ENCODE measurements at regions not wholly inside any gene's neighbourhood (a gene's known extent, or its start where the extent isn't known, plus 50 kb on each side); places are given as distances from the start of the nearest gene placed in this dataset.

- peaks cover 30% of the 10 kb centered on the region for H3K27me3 ChIP-seq (ENCODE audit: insufficient read depth, low read length)
These were observed 416.4 kb downstream of the BRD1 start for GRCh38 chr22:49411236-49411635.

More at GRCh38 chr22:49411236-49411635, 416.4 kb downstream of the BRD1 start:
- Histone ChIP-seq H2AFZ (ENCODE audit: low read depth, low read length, poor library complexity, severe bottlenecking) (no peak overlapping the region), H3K4me1 (ENCODE audit: control insufficient read depth in 1 of 2, insufficient read depth in 2 of 2, low read length in 2 of 2) (no peaks in the 10 kb centered on the region), H3K4me2 (ENCODE audit: low read length) (no peak overlapping the region), H3K79me2 (ENCODE audit: insufficient read depth, low read length) (no peaks in the 10 kb centered on the region), H3K27ac (ENCODE audit: low read depth, low read length) (no peak overlapping the region), H3K9me2 (ENCODE audit: insufficient read depth) (no peaks in the 10 kb centered on the region), H3K36me3 (ENCODE audit: control insufficient read depth in 1 of 2, insufficient read depth in 2 of 2, low read length in 2 of 2) (no peaks in the 10 kb centered on the region), H3K9me3 (ENCODE audit: control insufficient read depth in 1 of 2, insufficient read depth in 1 of 2, low read depth in 1 of 2, low read length in 2 of 2) (no peaks in the 10 kb centered on the region), H3K4me3 (replicated peaks in 1 of 2; ENCODE audit: low read depth in 1 of 2, low read length in 2 of 2) (no peak overlapping the region), H3K9ac (ENCODE audit: low read length) (no peak overlapping the region), H4K20me1 (ENCODE audit: insufficient read depth) (no peaks in the 10 kb centered on the region)
- ChIA-PET CTCF (no interaction called here), RAD21 (ENCODE audit: low non-redundant PET in 1 of 2, low total read pairs in 2 of 2, uncharacterized antibody in 2 of 2, unreplicated experiment in 2 of 2) (no interaction called here), POLR2A (no interaction called here)
- no peak for TF ChIP-seq POLR2AphosphoS5 (IDR thresholded peaks at IDR 0.05; ENCODE audit: low read depth, low read length)
- TF ChIP-seq REST (IDR thresholded peaks at IDR 0.05; ENCODE audit: low read depth): no peak
- no peak for TF ChIP-seq CBX3 (IDR thresholded peaks at IDR 0.05; ENCODE audit: low read depth)
- no peak for TF ChIP-seq CTCF (IDR thresholded peaks at IDR 0.05 in 2 of 3, conservative IDR thresholded peaks at IDR 0.05 in 1 of 3; ENCODE audit: borderline replicate concordance in 1 of 3, insufficient read depth in 1 of 3, low read depth in 2 of 3, low read length in 2 of 3)
- no peak for TF ChIP-seq SRF (IDR thresholded peaks at IDR 0.05; ENCODE audit: low read depth)
- no peak for TF ChIP-seq EZH2phosphoT487 (IDR thresholded peaks at IDR 0.05; ENCODE audit: borderline replicate concordance)
- TF ChIP-seq SP1 (IDR thresholded peaks at IDR 0.05; ENCODE audit: low read depth): no peak
- TF ChIP-seq MAX (IDR thresholded peaks at IDR 0.05): no peak
- no peak for TF ChIP-seq FOSL1 (IDR thresholded peaks at IDR 0.05; ENCODE audit: low read depth)
- TF ChIP-seq ZBTB33 (IDR thresholded peaks at IDR 0.05; ENCODE audit: extremely low read depth, insufficient replicate concordance, low read length): no peak
- TF ChIP-seq ATF3 (IDR thresholded peaks at IDR 0.05): no peak
- TF ChIP-seq EZH2 (IDR thresholded peaks at IDR 0.05): no peak
- no peak for TF ChIP-seq RAD21 (IDR thresholded peaks at IDR 0.05; ENCODE audit: low read depth)
- TF ChIP-seq YY1 (IDR thresholded peaks at IDR 0.05; ENCODE audit: extremely low read depth, insufficient replicate concordance, low read depth, low read length): no peak
- BruUV-seq (replicated peaks): no TSS peak
- ATAC-seq (no peak), DNase-seq (ENCODE audit: low read depth, low spot score) (no peak)
- intact Hi-C loops (cut with micrococcal nuclease): no loop called here
